ENCODE measurements at regions not wholly inside any gene's neighbourhood (a gene's known extent, or its start where the extent isn't known, plus 50 kb on each side); places are given as distances from the start of the nearest gene placed in this dataset.
"Not testable (repeated sequence)": the region's sequence is repeated elsewhere in the genome, so short reads cannot be mapped to it uniquely, and the experiment has no call there.

GRCh38 chr16:29276446-29276845 lies 130.1 kb downstream of the NPIPB11 start:
- H3K27me3 Mint-ChIP-seq (ENCODE audit: low read depth in 3 of 3); H3K36me3 Mint-ChIP-seq; H3K4me3 Mint-ChIP-seq; H3K9me3 ChIP-seq (replicated peaks in 1 of 2; ENCODE audit: control insufficient read depth in 1 of 2, insufficient read depth in 1 of 2, low read length in 2 of 2); H3K4me3 ChIP-seq (replicated peaks in 1 of 3; ENCODE audit: low read depth in 2 of 3, low read length in 3 of 3); H3K79me2 ChIP-seq (ENCODE audit: insufficient read depth, low read length); H3K4me1 ChIP-seq (ENCODE audit: control insufficient read depth in 1 of 2, insufficient read depth in 2 of 2, low read length in 2 of 2); H3K9ac ChIP-seq (ENCODE audit: insufficient read depth, low read length, poor library complexity, severe bottlenecking); H3K9me3 Mint-ChIP-seq; intact Hi-C loops (cut with micrococcal nuclease); H4K20me1 ChIP-seq (ENCODE audit: insufficient read depth, low read length); H3K27me3 ChIP-seq (ENCODE audit: control insufficient read depth in 2 of 2, insufficient read depth in 2 of 2, low read length in 2 of 2); DNase-seq; H3K4me1 Mint-ChIP-seq; H3K36me3 ChIP-seq (replicated peaks in 1 of 2; ENCODE audit: control insufficient read depth in 1 of 2, insufficient read depth in 2 of 2, low read length in 2 of 2); H3K27ac Mint-ChIP-seq; H3K4me2 ChIP-seq (replicated peaks; ENCODE audit: extremely low read depth, low read length, poor library complexity, severe bottlenecking); H3K27ac ChIP-seq (ENCODE audit: low read depth in 1 of 2, low read length in 2 of 2); H2AFZ ChIP-seq (ENCODE audit: insufficient read depth, low read depth, low read length, poor library complexity, severe bottlenecking): not testable (repeated sequence)
- WGBS (ENCODE audit: insufficient coverage), result 100% methylated on average over 1 of the region's 5 CpGs

GRCh38 chr16:29274055-29275035 lies 132.2 kb downstream of the NPIPB11 start:
- peak in 1 of 3 donors; percentile 39 for DNase-seq
- H3K4me3 Mint-ChIP-seq; H3K9ac ChIP-seq (ENCODE audit: insufficient read depth, low read length, poor library complexity, severe bottlenecking); H3K36me3 ChIP-seq (replicated peaks in 1 of 2; ENCODE audit: control insufficient read depth in 1 of 2, insufficient read depth in 2 of 2, low read length in 2 of 2); H3K4me3 ChIP-seq (replicated peaks in 1 of 3; ENCODE audit: low read depth in 2 of 3, low read length in 3 of 3); H2AFZ ChIP-seq (ENCODE audit: insufficient read depth, low read depth, low read length, poor library complexity, severe bottlenecking); H3K4me2 ChIP-seq (replicated peaks; ENCODE audit: extremely low read depth, low read length, poor library complexity, severe bottlenecking); H4K20me1 ChIP-seq (ENCODE audit: insufficient read depth, low read length); H3K79me2 ChIP-seq (ENCODE audit: insufficient read depth, low read length); H3K27ac ChIP-seq (ENCODE audit: low read depth in 1 of 2, low read length in 2 of 2); H3K9me3 Mint-ChIP-seq; H3K27me3 ChIP-seq (ENCODE audit: control insufficient read depth in 2 of 2, insufficient read depth in 2 of 2, low read length in 2 of 2); H3K4me1 ChIP-seq (ENCODE audit: control insufficient read depth in 1 of 2, insufficient read depth in 2 of 2, low read length in 2 of 2); H3K27me3 Mint-ChIP-seq (ENCODE audit: low read depth in 3 of 3); H3K4me1 Mint-ChIP-seq; H3K9me3 ChIP-seq (replicated peaks in 1 of 2; ENCODE audit: control insufficient read depth in 1 of 2, insufficient read depth in 1 of 2, low read length in 2 of 2); H3K36me3 Mint-ChIP-seq; intact Hi-C loops (cut with micrococcal nuclease): not testable (repeated sequence)
- peak overlapping the region in 3 of 7 donors; percentile 7 to 44 (median 11) for H3K27ac Mint-ChIP-seq
- WGBS (ENCODE audit: insufficient coverage), result 95% methylated on average over 6 of the region's 12 CpGs

GRCh38 chr16:29273298-29274054 lies 133.0 kb downstream of the NPIPB11 start:
- WGBS (ENCODE audit: insufficient coverage), result 94% methylated on average over 6 of the region's 9 CpGs

GRCh38 chr16:29271721-29272675 lies 134.5 kb downstream of the NPIPB11 start:
- not testable (repeated sequence) for H3K4me2 ChIP-seq (replicated peaks; ENCODE audit: extremely low read depth, low read length, poor library complexity, severe bottlenecking)

More at GRCh38 chr16:29273298-29274054, 133.0 kb downstream of the NPIPB11 start:
- H3K79me2 ChIP-seq (ENCODE audit: insufficient read depth, low read length); H3K4me3 ChIP-seq (replicated peaks in 1 of 3; ENCODE audit: low read depth in 2 of 3, low read length in 3 of 3); H3K4me2 ChIP-seq (replicated peaks; ENCODE audit: extremely low read depth, low read length, poor library complexity, severe bottlenecking); H3K36me3 Mint-ChIP-seq; H2AFZ ChIP-seq (ENCODE audit: insufficient read depth, low read depth, low read length, poor library complexity, severe bottlenecking); H3K27me3 ChIP-seq (ENCODE audit: control insufficient read depth in 2 of 2, insufficient read depth in 2 of 2, low read length in 2 of 2); H3K9me3 Mint-ChIP-seq; H3K36me3 ChIP-seq (replicated peaks in 1 of 2; ENCODE audit: control insufficient read depth in 1 of 2, insufficient read depth in 2 of 2, low read length in 2 of 2); H3K27ac ChIP-seq (ENCODE audit: low read depth in 1 of 2, low read length in 2 of 2); H3K27me3 Mint-ChIP-seq (ENCODE audit: low read depth in 3 of 3); H4K20me1 ChIP-seq (ENCODE audit: insufficient read depth, low read length); intact Hi-C loops (cut with micrococcal nuclease); H3K4me3 Mint-ChIP-seq; H3K4me1 ChIP-seq (ENCODE audit: control insufficient read depth in 1 of 2, insufficient read depth in 2 of 2, low read length in 2 of 2); H3K4me1 Mint-ChIP-seq; H3K27ac Mint-ChIP-seq; H3K9me3 ChIP-seq (replicated peaks in 1 of 2; ENCODE audit: control insufficient read depth in 1 of 2, insufficient read depth in 1 of 2, low read length in 2 of 2); H3K9ac ChIP-seq (ENCODE audit: insufficient read depth, low read length, poor library complexity, severe bottlenecking): not testable (repeated sequence)
- DNase-seq, result peak in 2 of 3 donors; percentile 74 to 83

More at GRCh38 chr16:29271721-29272675, 134.5 kb downstream of the NPIPB11 start:
- H3K27ac ChIP-seq (ENCODE audit: low read depth in 1 of 2, low read length in 2 of 2); H3K4me1 ChIP-seq (ENCODE audit: control insufficient read depth in 1 of 2, insufficient read depth in 2 of 2, low read length in 2 of 2); H3K36me3 ChIP-seq (replicated peaks in 1 of 2; ENCODE audit: control insufficient read depth in 1 of 2, insufficient read depth in 2 of 2, low read length in 2 of 2); H3K27me3 Mint-ChIP-seq (ENCODE audit: low read depth in 3 of 3); H3K9me3 ChIP-seq (replicated peaks in 1 of 2; ENCODE audit: control insufficient read depth in 1 of 2, insufficient read depth in 1 of 2, low read length in 2 of 2); H2AFZ ChIP-seq (ENCODE audit: insufficient read depth, low read depth, low read length, poor library complexity, severe bottlenecking); intact Hi-C loops (cut with micrococcal nuclease); H3K27me3 ChIP-seq (ENCODE audit: control insufficient read depth in 2 of 2, insufficient read depth in 2 of 2, low read length in 2 of 2); H3K36me3 Mint-ChIP-seq; H3K4me1 Mint-ChIP-seq; H3K79me2 ChIP-seq (ENCODE audit: insufficient read depth, low read length); H4K20me1 ChIP-seq (ENCODE audit: insufficient read depth, low read length); H3K9me3 Mint-ChIP-seq; H3K4me3 Mint-ChIP-seq; H3K4me3 ChIP-seq (replicated peaks in 1 of 3; ENCODE audit: low read depth in 2 of 3, low read length in 3 of 3); H3K9ac ChIP-seq (ENCODE audit: insufficient read depth, low read length, poor library complexity, severe bottlenecking): not testable (repeated sequence)
- peak overlapping the region in 4 of 7 donors; percentile 0 to 77 (median 14) for H3K27ac Mint-ChIP-seq
- DNase-seq, result peak in 2 of 3 donors; percentile 48 to 74
- WGBS (ENCODE audit: insufficient coverage), result 100% methylated on average over 13 of the region's 19 CpGs
